ENCODE measurements at regions not wholly inside any gene's neighbourhood (a gene's known extent, or its start where the extent isn't known, plus 50 kb on each side); places are given as distances from the start of the nearest gene placed in this dataset.

- intact Hi-C loops (cut with micrococcal nuclease; ENCODE audit: unreplicated experiment) = no loop called here
- Histone ChIP-seq H3K9me3 (replicated peaks; ENCODE audit: control insufficient read depth, insufficient read depth, low read length) (no peaks in the 10 kb centered on the region; the same call in 2 of the 3 replicates), H3K4me2 (ENCODE audit: control insufficient read depth, insufficient read depth) (no peak overlapping the region), H4K20me1 (ENCODE audit: control insufficient read depth, insufficient read depth) (no peaks in the 10 kb centered on the region), H3K36me3 (ENCODE audit: control insufficient read depth in 2 of 2, insufficient read depth in 2 of 2, low read length in 1 of 2) (no peaks in the 10 kb centered on the region), H3K4me3 (no peak overlapping the region), H2AFZ (ENCODE audit: control insufficient read depth, low read depth, low read length) (no peak overlapping the region), H3K79me2 (ENCODE audit: control insufficient read depth, insufficient read depth, low read length) (no peaks in the 10 kb centered on the region), H3K9ac (ENCODE audit: control insufficient read depth, insufficient read depth, low read length) (no peak overlapping the region), H3K4me1 (ENCODE audit: control insufficient read depth, insufficient read depth, low read length) (peaks cover 5% of the 10 kb centered on the region; the same call in 1 of the 2 replicates), H3K27me3 (replicated peaks in 1 of 2; ENCODE audit: control insufficient read depth in 2 of 2, insufficient read depth in 2 of 2, low read length in 1 of 2) (no peaks in the 10 kb centered on the region), H3K27ac (ENCODE audit: control insufficient read depth, insufficient read depth) (no peak overlapping the region)
- BruUV-seq (replicated peaks) = no TSS peak
- DNase-seq (ENCODE audit: low read depth, low spot score) = no peak
- TF ChIP-seq PML (IDR thresholded peaks at IDR 0.05; ENCODE audit: low read length) (no peak), CHD1 (IDR thresholded peaks at IDR 0.05; ENCODE audit: low read depth, low read length) (no peak), RELB (IDR thresholded peaks at IDR 0.05; ENCODE audit: low read depth) (0 out of 2 replicates have a peak, but pooled peaks have one; percentile 19), CEBPB (IDR thresholded peaks at IDR 0.05; ENCODE audit: borderline replicate concordance in 1 of 2, low read depth in 2 of 2, low read length in 2 of 2) (no peak), KLF5 (IDR thresholded peaks at IDR 0.05; ENCODE audit: partially characterized antibody) (no peak), NFIC (IDR thresholded peaks at IDR 0.05; ENCODE audit: low read depth, low read length) (no peak), EP300 (IDR thresholded peaks at IDR 0.05; ENCODE audit: borderline replicate concordance in 1 of 2, control insufficient read depth in 1 of 2, low read depth in 2 of 2, low read length in 2 of 2) (no peak; a peak in 1 of 4 replicates), IKZF2 (IDR thresholded peaks at IDR 0.05) (peak in 1 of 2 experiments; percentile 21; a peak in 1 of 4 replicates), SPI1 (IDR thresholded peaks at IDR 0.05; ENCODE audit: borderline replicate concordance, insufficient read depth, low read depth, low read length) (no peak), RUNX3 (IDR thresholded peaks at IDR 0.05; ENCODE audit: low read length) (peak; percentile 44; the same call in 1 of the 2 replicates), NFXL1 (IDR thresholded peaks at IDR 0.05; ENCODE audit: borderline replicate concordance) (no peak), HCFC1 (IDR thresholded peaks at IDR 0.05; ENCODE audit: low read length) (no peak), MTA2 (IDR thresholded peaks at IDR 0.05; ENCODE audit: low read depth) (no peak)
- 73% methylated on average over 5 of the region's 5 CpGs for WGBS (ENCODE audit: insufficient coverage, insufficient replicate concordance, low lambda C conversion rate, missing lambda C conversion rate)
- SMC1A ChIA-PET (ENCODE audit: uncharacterized antibody, unreplicated experiment) = interaction anchor here (3.4 kb wide), 1 partner anchor 11 kb away, joined by 33 read pairs; no protein-coding TSS in a partner anchor
- CTCF ChIA-PET = interaction anchor here (0.5 to 1.6 kb wide), 4 partner anchors 11 to 250 kb away, joined by 3 to 5 read pairs (median 3); no protein-coding TSS in a partner anchor
- POLR2A ChIA-PET = interaction anchor here (1.2 kb wide), 1 partner anchor 8 kb away, joined by 3 read pairs; no protein-coding TSS in a partner anchor
- RAD21 ChIA-PET (ENCODE audit: unreplicated experiment) = interaction anchor here (0.6 to 0.7 kb wide), 2 partner anchors 13 to 16 kb away, joined by 3 read pairs; no protein-coding TSS in a partner anchor
- FAIRE-seq = no peak
- in situ Hi-C loops (cut with MboI) = no loop called here
- peak; percentile 70 for ATAC-seq
Measured at GRCh38 chr6:51472745-51473487, 614.5 kb downstream of the PKHD1 start.

Data from GM12878 (cell line).